GM10248 (cell line): ENCODE measurements at regions not wholly inside any gene's neighbourhood (a gene's known extent, or its start where the extent isn't known, plus 50 kb on each side); places are given as distances from the start of the nearest gene placed in this dataset.

Source experiments
- CTCF ChIA-PET: fragments of 300-600 bp; sonication (Branson Sonifier 250); formaldehyde crosslinking; extraction: SDS; loops from one replicate; lab custom pipeline; 2021; ENCODE audit warnings: antibody characterized with exemption; lab: Yijun Ruan, JAX
- POLR2A ChIA-PET: fragments of 350-650 bp; sonication (Branson Sonifier 250); formaldehyde crosslinking; extraction: SDS; loops from one replicate; lab custom pipeline; 2020; ENCODE audit warnings: antibody characterized with exemption; lab: Yijun Ruan, JAX
- DNase-seq: peaks from one replicate; pipeline ENCODE4 v3.0.0; 2012; ENCODE audit errors: extremely low spot score
- CTCF ChIP-seq: IDR thresholded peaks from 2 replicates; pipeline ENCODE4 v1.5.1; 2012; ENCODE audit warnings: mild to moderate bottlenecking, low read depth; ENCODE audit errors: extremely low read depth, missing control alignments, control extremely low read depth

DNA sequence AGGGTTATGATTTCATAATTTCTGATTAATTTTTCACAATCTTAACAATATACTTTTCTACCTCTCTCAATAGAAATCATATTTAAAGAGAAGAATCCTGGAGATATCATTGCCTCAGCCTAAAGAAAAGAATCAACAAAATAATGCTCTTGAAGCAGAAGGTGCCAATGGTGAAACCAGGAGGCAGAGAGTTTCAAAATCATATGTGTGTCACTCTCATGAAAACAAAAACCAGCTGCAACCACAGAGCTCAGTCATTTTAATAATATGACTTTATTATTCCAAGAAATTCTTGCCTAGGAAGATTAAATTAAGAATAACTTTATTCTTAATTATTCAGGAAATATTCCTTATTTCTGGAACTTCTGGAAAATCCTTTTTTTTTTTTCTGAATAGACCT lies 266.8 kb upstream of the ACTBL2 start:
- POLR2A ChIA-PET, result no interaction called here
- no peak for DNase-seq
- TF ChIP-seq CTCF, result no peak
- CTCF ChIA-PET, result interaction anchor here (1.8 kb wide), 1 partner anchor 10 kb away, joined by 5 read pairs; no protein-coding TSS in a partner anchor

GRCh38 chr5:57745700-57746651 lies 263.4 kb upstream of the ACTBL2 start:
- DNase-seq, result no peak
- POLR2A ChIA-PET, result no interaction called here

GRCh38 chr5:57745029-57745428 lies 262.4 kb upstream of the ACTBL2 start:
- TF ChIP-seq CTCF, result no peak
- CTCF ChIA-PET, result interaction anchor here (0.9 to 2.0 kb wide), 2 partner anchors 8 to 21 kb away, joined by 3 to 5 read pairs; no protein-coding TSS in a partner anchor
- no peak for DNase-seq
- POLR2A ChIA-PET, result no interaction called here

More at GRCh38 chr5:57745700-57746651, 263.4 kb upstream of the ACTBL2 start:
- CTCF ChIA-PET, result interaction anchor here (0.9 kb wide), 1 partner anchor 9 kb away, joined by 3 read pairs; no protein-coding TSS in a partner anchor
- no peak for TF ChIP-seq CTCF

GRCh38 chr5:57741336-57741735 lies 258.7 kb upstream of the ACTBL2 start:
- POLR2A ChIA-PET, result no interaction called here
- CTCF ChIA-PET, result interaction anchor here (1.1 to 3.7 kb wide), 2 partner anchors 14 to 37 kb away, joined by 4 to 11 read pairs; no protein-coding TSS in a partner anchor
- no peak for DNase-seq
- no peak for TF ChIP-seq CTCF

GRCh38 chr5:57738787-57739186 lies 256.2 kb upstream of the ACTBL2 start:
- no peak for DNase-seq
- no peak for TF ChIP-seq CTCF
- ChIA-PET CTCF (interaction anchor here (2.0 kb wide), 1 partner anchor 89 kb away, joined by 6 read pairs; no protein-coding TSS in a partner anchor), POLR2A (no interaction called here)

DNA sequence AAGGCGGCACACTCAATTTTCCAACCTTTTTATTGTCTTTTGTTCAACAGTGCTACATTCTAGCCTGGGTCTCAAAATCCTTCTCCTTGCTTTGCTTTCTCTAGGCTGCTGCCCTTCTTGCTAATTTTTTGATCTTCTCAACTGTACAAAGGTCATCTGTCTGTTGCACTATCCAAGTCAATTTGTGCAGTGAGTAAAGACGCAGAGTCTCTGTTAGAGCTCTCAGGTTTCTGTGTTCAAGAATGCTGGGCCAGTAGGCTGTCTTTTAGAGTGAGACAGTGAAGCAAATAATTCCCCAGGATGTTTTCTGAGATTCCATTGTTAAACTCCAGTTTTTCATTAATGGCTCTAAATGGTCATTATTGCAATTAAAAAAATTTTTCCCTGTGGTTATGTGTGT lies 255.7 kb upstream of the ACTBL2 start:
- CTCF ChIA-PET, result no interaction called here
- no peak for DNase-seq
- no peak for TF ChIP-seq CTCF
- POLR2A ChIA-PET, result no interaction called here
